CD8-positive, alpha-beta memory T cell (primary cell): ENCODE measurements at regions not wholly inside any gene's neighbourhood (a gene's known extent, or its start where the extent isn't known, plus 50 kb on each side); places are given as distances from the start of the nearest gene placed in this dataset.

Experiments used
- CTCF ChIA-PET: fragments of 350-600 bp; sonication (Branson Sonifier 250); formaldehyde crosslinking; loops from one replicate; lab custom pipeline; 2021; ENCODE audit warnings: antibody characterized with exemption; lab: Charles Lee
- POLR2A ChIA-PET: fragments of 350-600 bp; sonication (Branson Sonifier 250); formaldehyde crosslinking; loops from one replicate; lab custom pipeline; 2021; ENCODE audit warnings: antibody characterized with exemption; lab: Charles Lee
- DNase-seq, 5 donors: peaks; one replicate each; pipeline versions ENCODE4 v3.0.0 to v3.0.0-alpha.2; 2020 to 2022; ENCODE audit warnings: mixed read lengths in 1 of 5
- H3K27ac ChIP-seq: one replicate; pipeline ENCODE4 v1.7.0; 2013; ENCODE audit warnings: low read depth, mild to moderate bottlenecking, low read length, moderate library complexity
- H3K27me3 ChIP-seq: 2 replicates; pipeline ENCODE4 v1.7.0; 2013; ENCODE audit warnings: low read length, mild to moderate bottlenecking; ENCODE audit not compliant: insufficient read depth, poor library complexity, severe bottlenecking
- H3K36me3 ChIP-seq: 2 replicates; pipeline ENCODE4 v1.7.0; 2013; ENCODE audit warnings: mild to moderate bottlenecking, low read length, moderate library complexity; ENCODE audit not compliant: insufficient read depth
- H3K4me1 ChIP-seq: 2 replicates; pipeline ENCODE4 v1.7.0; 2013; ENCODE audit warnings: mild to moderate bottlenecking, low read length, moderate library complexity; ENCODE audit not compliant: insufficient read depth
- H3K4me3 ChIP-seq: 2 replicates; pipeline ENCODE4 v1.7.0; 2013; ENCODE audit warnings: mild to moderate bottlenecking, low read length
- H3K9me3 ChIP-seq: 2 replicates; pipeline ENCODE4 v1.7.0; 2013; ENCODE audit warnings: mild to moderate bottlenecking, low read length
- H3K27ac Mint-ChIP-seq, 8 donors: one replicate each; pipeline ENCODE4 v1.8.0; 2020 to 2021; ENCODE audit warnings: mixed read lengths in 8 of 8, mild to moderate bottlenecking in 6 of 8, inconsistent platforms in 3 of 8, moderate library complexity in 3 of 8
- H3K27me3 Mint-ChIP-seq, 2 donors: one replicate each; pipeline ENCODE4 v1.8.0; 2020 to 2021; ENCODE audit warnings: mixed read lengths in 2 of 2, mild to moderate bottlenecking in 1 of 2, moderate library complexity in 1 of 2
- H3K36me3 Mint-ChIP-seq, 3 donors: one replicate each; pipeline ENCODE4 v1.8.0; 2020 to 2021; ENCODE audit warnings: mixed read lengths in 3 of 3, inconsistent platforms in 1 of 3, mild to moderate bottlenecking in 1 of 3
- H3K4me1 Mint-ChIP-seq, 3 donors: one replicate each; pipeline ENCODE4 v1.8.0; 2020 to 2021; ENCODE audit warnings: mixed read lengths in 3 of 3, inconsistent platforms in 1 of 3, mild to moderate bottlenecking in 1 of 3
- H3K4me3 Mint-ChIP-seq, 7 donors: one replicate each; pipeline ENCODE4 v1.8.0; 2020 to 2021; ENCODE audit warnings: mixed read lengths in 7 of 7, mild to moderate bottlenecking in 6 of 7, moderate library complexity in 4 of 7, inconsistent platforms in 2 of 7
- H3K9me3 Mint-ChIP-seq, 5 donors: one replicate each; pipeline ENCODE4 v1.8.0; 2020 to 2022; ENCODE audit warnings: mixed read lengths in 5 of 5, mild to moderate bottlenecking in 3 of 5, moderate library complexity in 2 of 5, inconsistent platforms in 1 of 5

DNA sequence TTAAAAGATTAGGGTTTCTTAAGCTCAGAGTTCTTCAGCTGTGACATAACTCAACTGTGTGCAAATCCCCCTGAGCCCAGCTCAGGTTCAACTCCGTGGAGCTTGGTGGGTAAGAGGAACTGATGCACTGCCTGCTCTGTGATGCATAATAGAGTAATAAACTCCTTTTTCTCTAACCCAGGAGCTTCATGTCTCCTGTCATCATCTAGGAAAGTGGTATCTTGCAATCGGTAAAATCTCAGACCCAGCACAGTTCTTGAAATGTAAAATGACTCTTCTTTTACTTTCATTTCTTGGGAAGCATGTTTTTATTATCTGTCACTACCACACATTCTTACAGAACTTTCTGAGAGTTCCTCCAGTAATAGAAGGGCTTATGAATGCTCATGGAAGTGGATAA is 123.8 kb upstream of the PCDH9 start:
- Histone ChIP-seq H3K9me3 (no peaks in the 10 kb centered on the region), H3K27me3 (no peaks in the 10 kb centered on the region), H3K4me3 (no peak overlapping the region), H3K4me1 (no peaks in the 10 kb centered on the region), H3K27ac (no peak overlapping the region), H3K36me3 (no peaks in the 10 kb centered on the region)
- DNase-seq, result no peak
- H3K9me3 Mint-ChIP-seq, result peaks cover 3 to 24% (median 10%) of the 10 kb centered on the region in 5 donors
- ChIA-PET CTCF (no interaction called here), POLR2A (no interaction called here)
- H3K27me3 Mint-ChIP-seq, result no peaks in the 10 kb centered on the region
- no peak overlapping the region for H3K27ac Mint-ChIP-seq
- no peaks in the 10 kb centered on the region for H3K4me1 Mint-ChIP-seq
- H3K4me3 Mint-ChIP-seq, result no peak overlapping the region
- H3K36me3 Mint-ChIP-seq, result no peaks in the 10 kb centered on the region

- ChIA-PET POLR2A (no interaction called here), CTCF (no interaction called here)
- Histone ChIP-seq H3K4me1 (no peaks in the 10 kb centered on the region), H3K9me3 (no peaks in the 10 kb centered on the region), H3K36me3 (no peaks in the 10 kb centered on the region), H3K27me3 (no peaks in the 10 kb centered on the region), H3K27ac (no peak overlapping the region), H3K4me3 (no peak overlapping the region)
- no peak overlapping the region for H3K4me3 Mint-ChIP-seq
- no peaks in the 10 kb centered on the region for H3K4me1 Mint-ChIP-seq
- peaks cover 3 to 24% (median 10%) of the 10 kb centered on the region in 5 donors for H3K9me3 Mint-ChIP-seq
- H3K27me3 Mint-ChIP-seq, result no peaks in the 10 kb centered on the region
- no peak overlapping the region for H3K27ac Mint-ChIP-seq
- no peaks in the 10 kb centered on the region for H3K36me3 Mint-ChIP-seq
- DNase-seq, result no peak
Measured at GRCh38 chr13:67353031-67353430, 122.9 kb upstream of the PCDH9 start.

DNA sequence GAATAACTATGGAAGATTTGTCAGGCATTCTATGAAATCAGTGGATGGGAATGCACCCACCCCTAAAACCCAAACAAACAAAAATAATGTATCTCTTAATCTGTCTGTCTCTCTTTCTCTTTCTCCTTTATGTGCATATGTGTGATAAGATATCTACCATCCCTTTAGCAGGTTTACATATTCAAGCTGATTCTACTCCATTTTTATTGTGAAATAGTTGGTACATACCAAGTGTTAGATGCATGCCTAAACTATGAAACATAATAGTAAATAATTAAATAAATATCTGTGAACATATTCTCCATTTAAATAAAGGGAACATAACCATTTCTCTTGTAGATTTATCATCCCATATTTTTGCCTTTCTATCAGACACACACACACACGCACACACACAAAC is 121.8 kb upstream of the PCDH9 start:
- H3K27me3 ChIP-seq, result no peaks in the 10 kb centered on the region
- Mint-ChIP-seq H3K27me3 (no peaks in the 10 kb centered on the region), H3K36me3 (no peaks in the 10 kb centered on the region), H3K4me3 (no peak overlapping the region), H3K4me1 (no peaks in the 10 kb centered on the region), H3K27ac (no peak overlapping the region), H3K9me3 (peaks cover 3 to 20% (median 10%) of the 10 kb centered on the region in 5 donors)
- ChIA-PET CTCF (no interaction called here), POLR2A (no interaction called here)
- H3K27ac ChIP-seq, result no peak overlapping the region
- no peaks in the 10 kb centered on the region for H3K36me3 ChIP-seq
- H3K4me3 ChIP-seq, result no peak overlapping the region
- H3K4me1 ChIP-seq, result no peaks in the 10 kb centered on the region
- DNase-seq, result no peak
- H3K9me3 ChIP-seq, result no peaks in the 10 kb centered on the region

DNA sequence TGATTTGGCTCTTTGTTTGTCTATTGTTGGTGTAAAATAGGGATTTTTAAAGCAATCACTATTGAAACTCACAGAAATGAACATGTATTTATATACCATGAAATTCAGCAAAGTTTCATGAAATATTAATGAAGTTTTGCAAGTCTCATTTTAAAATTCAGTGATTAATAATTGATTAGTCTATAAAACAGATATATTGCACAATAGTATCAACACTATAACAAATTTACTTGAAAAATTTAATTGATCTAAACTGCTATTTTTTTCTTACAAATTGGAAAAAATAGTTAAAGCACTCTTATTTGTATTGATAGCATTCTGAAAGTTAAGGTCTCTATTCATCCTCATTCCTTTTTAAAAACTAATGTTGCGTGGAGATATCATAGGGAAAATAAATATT is 121.0 kb upstream of the PCDH9 start:
- Histone ChIP-seq H3K4me3 (no peak overlapping the region), H3K4me1 (no peaks in the 10 kb centered on the region), H3K9me3 (no peaks in the 10 kb centered on the region), H3K27ac (no peak overlapping the region), H3K36me3 (no peaks in the 10 kb centered on the region), H3K27me3 (no peaks in the 10 kb centered on the region)
- CTCF ChIA-PET, result no interaction called here
- Mint-ChIP-seq H3K36me3 (no peaks in the 10 kb centered on the region), H3K4me1 (no peaks in the 10 kb centered on the region), H3K4me3 (no peak overlapping the region), H3K27me3 (no peaks in the 10 kb centered on the region), H3K27ac (no peak overlapping the region), H3K9me3 (peaks cover 3 to 18% (median 10%) of the 10 kb centered on the region in 5 donors)
- POLR2A ChIA-PET, result no interaction called here
- DNase-seq, result no peak

- no peaks in the 10 kb centered on the region for H3K36me3 ChIP-seq
- H3K4me1 ChIP-seq, result no peaks in the 10 kb centered on the region
- Mint-ChIP-seq H3K4me1 (no peaks in the 10 kb centered on the region), H3K27me3 (no peaks in the 10 kb centered on the region), H3K9me3 (peaks cover 0 to 14% (median 7%) of the 10 kb centered on the region in 5 donors), H3K36me3 (no peaks in the 10 kb centered on the region), H3K27ac (no peak overlapping the region), H3K4me3 (no peak overlapping the region)
- ChIA-PET CTCF (no interaction called here), POLR2A (no interaction called here)
- H3K9me3 ChIP-seq, result no peaks in the 10 kb centered on the region
- no peak for DNase-seq
- no peaks in the 10 kb centered on the region for H3K27me3 ChIP-seq
- H3K4me3 ChIP-seq, result no peak overlapping the region
- no peak overlapping the region for H3K27ac ChIP-seq
Measured at GRCh38 chr13:67343777-67344176, 113.6 kb upstream of the PCDH9 start.

GRCh38 chr13:67341406-67341805 is 111.3 kb upstream of the PCDH9 start:
- no peak for DNase-seq
- H3K4me1 Mint-ChIP-seq, result no peaks in the 10 kb centered on the region
- no peak overlapping the region for H3K27ac ChIP-seq
- no peaks in the 10 kb centered on the region for H3K27me3 ChIP-seq
- ChIA-PET POLR2A (no interaction called here), CTCF (no interaction called here)
- no peaks in the 10 kb centered on the region for H3K36me3 ChIP-seq
- no peak overlapping the region for H3K27ac Mint-ChIP-seq
- no peaks in the 10 kb centered on the region for H3K27me3 Mint-ChIP-seq
- no peaks in the 10 kb centered on the region for H3K36me3 Mint-ChIP-seq
- no peaks in the 10 kb centered on the region for H3K4me1 ChIP-seq
- H3K4me3 ChIP-seq, result no peak overlapping the region
- H3K9me3 ChIP-seq, result no peaks in the 10 kb centered on the region
- no peak overlapping the region for H3K4me3 Mint-ChIP-seq
- H3K9me3 Mint-ChIP-seq, result peaks cover 0 to 14% (median 3%) of the 10 kb centered on the region in 5 donors

DNA sequence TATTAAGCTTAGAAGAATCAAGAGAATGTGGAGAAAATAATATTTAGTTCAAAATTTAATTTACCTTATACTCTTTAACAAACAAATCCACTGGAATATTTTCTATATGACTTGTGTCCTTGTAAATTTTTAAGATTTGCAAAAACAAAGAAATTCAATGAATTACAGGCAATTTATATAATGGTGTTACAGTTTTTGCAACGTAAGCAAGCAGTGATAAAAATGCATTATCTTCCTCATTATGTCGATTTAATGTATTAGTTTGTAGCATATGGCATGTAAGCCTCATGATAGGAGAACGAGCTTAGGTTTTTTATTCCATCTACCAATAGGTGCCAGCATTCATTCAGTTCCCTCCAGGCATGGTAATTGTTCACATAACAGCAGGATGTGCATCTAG is 100.0 kb upstream of the PCDH9 start:
- no peak for DNase-seq
- Mint-ChIP-seq H3K36me3 (no peaks in the 10 kb centered on the region), H3K4me3 (no peak overlapping the region), H3K4me1 (no peaks in the 10 kb centered on the region), H3K9me3 (peaks cover 0 to 4% (median 2%) of the 10 kb centered on the region in 5 donors), H3K27me3 (no peaks in the 10 kb centered on the region), H3K27ac (no peak overlapping the region)
- Histone ChIP-seq H3K4me1 (no peaks in the 10 kb centered on the region), H3K27ac (no peak overlapping the region), H3K36me3 (no peaks in the 10 kb centered on the region), H3K27me3 (no peaks in the 10 kb centered on the region), H3K4me3 (no peak overlapping the region), H3K9me3 (no peaks in the 10 kb centered on the region)
- ChIA-PET POLR2A (no interaction called here), CTCF (no interaction called here)

DNA sequence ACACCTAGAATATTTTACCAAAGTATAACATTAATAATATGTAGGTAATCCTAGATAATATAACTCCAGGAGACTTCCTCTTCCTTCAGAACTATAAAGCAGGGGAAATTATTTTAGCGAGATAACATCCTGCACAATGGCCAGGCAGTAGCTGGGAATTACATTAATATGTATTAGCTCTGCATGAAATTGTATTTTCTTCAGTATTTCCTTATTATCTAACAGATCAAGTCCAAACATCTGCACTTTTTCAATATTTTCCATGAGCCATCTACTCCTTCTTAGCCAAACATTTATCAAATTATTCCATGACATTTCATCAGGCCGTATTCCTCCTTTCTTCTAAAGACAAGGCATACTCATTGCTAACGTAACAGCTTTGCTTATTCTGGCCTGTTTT is 98.8 kb upstream of the PCDH9 start:
- Mint-ChIP-seq H3K36me3 (no peaks in the 10 kb centered on the region), H3K4me3 (no peak overlapping the region), H3K9me3 (peaks cover 0 to 7% (median 0%) of the 10 kb centered on the region in 5 donors), H3K27me3 (no peaks in the 10 kb centered on the region), H3K27ac (no peak overlapping the region), H3K4me1 (no peaks in the 10 kb centered on the region)
- no peaks in the 10 kb centered on the region for H3K27me3 ChIP-seq
- POLR2A ChIA-PET, result no interaction called here
- H3K4me1 ChIP-seq, result no peaks in the 10 kb centered on the region
- no peaks in the 10 kb centered on the region for H3K36me3 ChIP-seq
- CTCF ChIA-PET, result no interaction called here
- no peak for DNase-seq
- H3K9me3 ChIP-seq, result no peaks in the 10 kb centered on the region
- H3K27ac ChIP-seq, result no peak overlapping the region
- H3K4me3 ChIP-seq, result no peak overlapping the region

- H3K36me3 Mint-ChIP-seq, result no peaks in the 10 kb centered on the region
- H3K4me1 Mint-ChIP-seq, result no peaks in the 10 kb centered on the region
- ChIA-PET CTCF (no interaction called here), POLR2A (no interaction called here)
- no peaks in the 10 kb centered on the region for H3K4me1 ChIP-seq
- no peaks in the 10 kb centered on the region for H3K27me3 Mint-ChIP-seq
- H3K9me3 Mint-ChIP-seq, result peaks cover 0 to 15% (median 5%) of the 10 kb centered on the region in 5 donors
- no peak overlapping the region for H3K27ac ChIP-seq
- no peaks in the 10 kb centered on the region for H3K27me3 ChIP-seq
- no peaks in the 10 kb centered on the region for H3K36me3 ChIP-seq
- no peak for DNase-seq
- no peak overlapping the region for H3K27ac Mint-ChIP-seq
- no peaks in the 10 kb centered on the region for H3K9me3 ChIP-seq
- no peak overlapping the region for H3K4me3 ChIP-seq
- no peak overlapping the region for H3K4me3 Mint-ChIP-seq
Measured at GRCh38 chr13:67318860-67319259, 88.7 kb upstream of the PCDH9 start.
